ENCODE measurements at regions not wholly inside any gene's neighbourhood (a gene's known extent, or its start where the extent isn't known, plus 50 kb on each side); places are given as distances from the start of the nearest gene placed in this dataset.

GRCh38 chr9:74330487-74331214 lies 166.5 kb upstream of the RORB start:
- Histone ChIP-seq H3K27ac (ENCODE audit: low read length) (no peak overlapping the region), H3K4me3 (ENCODE audit: low read length) (no peak overlapping the region), H3K27me3 (ENCODE audit: control insufficient read depth, insufficient read depth, low read length) (no peaks in the 10 kb centered on the region), H3K4me1 (ENCODE audit: control insufficient read depth, insufficient read depth, low read length) (no peaks in the 10 kb centered on the region), H3K9me3 (ENCODE audit: control insufficient read depth, low read depth, low read length) (no peaks in the 10 kb centered on the region), H3K36me3 (ENCODE audit: control insufficient read depth, insufficient read depth, low read length) (no peaks in the 10 kb centered on the region)
- 67% methylated on average over 1 of the region's 2 CpGs for WGBS (ENCODE audit: insufficient coverage, low lambda C conversion rate)
- DNase-seq, result no peak

DNA sequence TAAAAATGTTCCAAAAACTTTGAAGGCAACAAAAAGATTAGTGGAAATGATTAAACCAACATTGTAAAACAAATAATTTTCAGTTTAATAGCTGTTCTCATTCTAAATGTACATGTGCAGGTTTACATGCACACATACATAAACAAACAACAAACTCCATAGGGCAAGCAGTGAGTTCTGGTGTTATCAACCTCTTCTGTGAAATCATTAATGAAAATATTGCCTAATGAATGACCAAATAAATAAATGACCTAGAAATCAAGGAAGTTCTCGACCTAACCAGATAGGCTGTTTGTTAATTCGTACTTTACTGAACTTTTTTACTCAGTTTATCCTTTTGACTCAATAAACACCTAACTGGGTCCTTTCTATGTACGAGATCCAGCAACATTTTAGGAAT lies 165.5 kb upstream of the RORB start:
- no peaks in the 10 kb centered on the region for H3K36me3 ChIP-seq (ENCODE audit: control insufficient read depth, insufficient read depth, low read length)
- H3K4me3 ChIP-seq (ENCODE audit: low read length), result no peak overlapping the region
- WGBS (ENCODE audit: insufficient coverage, low lambda C conversion rate), result 35% methylated on average over 2 of the region's 3 CpGs
- H3K27me3 ChIP-seq (ENCODE audit: control insufficient read depth, insufficient read depth, low read length), result no peaks in the 10 kb centered on the region
- H3K9me3 ChIP-seq (ENCODE audit: control insufficient read depth, low read depth, low read length), result no peaks in the 10 kb centered on the region
- DNase-seq, result no peak
- no peak overlapping the region for H3K27ac ChIP-seq (ENCODE audit: low read length)
- no peaks in the 10 kb centered on the region for H3K4me1 ChIP-seq (ENCODE audit: control insufficient read depth, insufficient read depth, low read length)

GRCh38 chr9:74333384-74334032 lies 163.6 kb upstream of the RORB start:
- Histone ChIP-seq H3K36me3 (ENCODE audit: control insufficient read depth, insufficient read depth, low read length) (no peaks in the 10 kb centered on the region), H3K27ac (ENCODE audit: low read length) (no peak overlapping the region), H3K4me1 (ENCODE audit: control insufficient read depth, insufficient read depth, low read length) (no peaks in the 10 kb centered on the region), H3K9me3 (ENCODE audit: control insufficient read depth, low read depth, low read length) (no peaks in the 10 kb centered on the region), H3K4me3 (ENCODE audit: low read length) (no peak overlapping the region), H3K27me3 (ENCODE audit: control insufficient read depth, insufficient read depth, low read length) (no peaks in the 10 kb centered on the region)
- 71% methylated on average over 2 of the region's 5 CpGs for WGBS (ENCODE audit: insufficient coverage, low lambda C conversion rate)
- no peak for DNase-seq

- H3K27ac ChIP-seq (ENCODE audit: low read length), result no peak overlapping the region
- no peak overlapping the region for H3K4me3 ChIP-seq (ENCODE audit: low read length)
- DNase-seq, result no peak
- H3K36me3 ChIP-seq (ENCODE audit: control insufficient read depth, insufficient read depth, low read length), result no peaks in the 10 kb centered on the region
- 100% methylated on average over 1 of the region's 2 CpGs for WGBS (ENCODE audit: insufficient coverage, low lambda C conversion rate)
- no peaks in the 10 kb centered on the region for H3K9me3 ChIP-seq (ENCODE audit: control insufficient read depth, low read depth, low read length)
- no peaks in the 10 kb centered on the region for H3K27me3 ChIP-seq (ENCODE audit: control insufficient read depth, insufficient read depth, low read length)
- no peaks in the 10 kb centered on the region for H3K4me1 ChIP-seq (ENCODE audit: control insufficient read depth, insufficient read depth, low read length)
Observed at GRCh38 chr9:74334271-74334670, 162.9 kb upstream of the RORB start.

DNA sequence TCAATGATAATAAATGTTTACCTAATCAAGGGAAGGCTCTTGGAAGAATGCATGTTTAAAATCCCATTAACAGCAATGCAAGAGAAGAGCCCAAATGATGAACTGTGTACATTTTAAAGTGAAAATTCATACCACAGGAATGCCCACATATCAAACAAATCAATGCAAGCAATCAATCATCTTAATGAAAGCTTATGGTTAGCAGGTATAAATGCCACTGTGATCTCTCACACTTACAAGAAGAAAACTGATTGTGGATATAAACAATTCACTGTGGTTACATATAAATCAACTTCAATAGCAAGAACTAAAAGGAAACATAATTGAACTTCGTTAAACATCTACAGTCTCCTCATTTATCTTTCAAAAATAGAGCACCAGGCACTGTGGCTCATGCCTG lies 161.0 kb upstream of the RORB start:
- no peak for DNase-seq
- H3K9me3 ChIP-seq (ENCODE audit: control insufficient read depth, low read depth, low read length), result no peaks in the 10 kb centered on the region
- H3K4me3 ChIP-seq (ENCODE audit: low read length), result no peak overlapping the region
- WGBS (ENCODE audit: insufficient coverage, low lambda C conversion rate), result no CpG with 5 or more reads among the region's 1 CpG
- H3K4me1 ChIP-seq (ENCODE audit: control insufficient read depth, insufficient read depth, low read length), result no peaks in the 10 kb centered on the region
- no peaks in the 10 kb centered on the region for H3K27me3 ChIP-seq (ENCODE audit: control insufficient read depth, insufficient read depth, low read length)
- no peaks in the 10 kb centered on the region for H3K36me3 ChIP-seq (ENCODE audit: control insufficient read depth, insufficient read depth, low read length)
- no peak overlapping the region for H3K27ac ChIP-seq (ENCODE audit: low read length)

- H3K27ac ChIP-seq (ENCODE audit: low read length), result no peak overlapping the region
- no peak for DNase-seq
- H3K36me3 ChIP-seq (ENCODE audit: control insufficient read depth, insufficient read depth, low read length), result no peaks in the 10 kb centered on the region
- WGBS (ENCODE audit: insufficient coverage, low lambda C conversion rate), result 75% methylated on average over 1 of the region's 3 CpGs
- no peaks in the 10 kb centered on the region for H3K9me3 ChIP-seq (ENCODE audit: control insufficient read depth, low read depth, low read length)
- H3K4me3 ChIP-seq (ENCODE audit: low read length), result no peak overlapping the region
- H3K27me3 ChIP-seq (ENCODE audit: control insufficient read depth, insufficient read depth, low read length), result no peaks in the 10 kb centered on the region
- H3K4me1 ChIP-seq (ENCODE audit: control insufficient read depth, insufficient read depth, low read length), result no peaks in the 10 kb centered on the region
Observed at GRCh38 chr9:74348777-74349176, 148.4 kb upstream of the RORB start.

DNA sequence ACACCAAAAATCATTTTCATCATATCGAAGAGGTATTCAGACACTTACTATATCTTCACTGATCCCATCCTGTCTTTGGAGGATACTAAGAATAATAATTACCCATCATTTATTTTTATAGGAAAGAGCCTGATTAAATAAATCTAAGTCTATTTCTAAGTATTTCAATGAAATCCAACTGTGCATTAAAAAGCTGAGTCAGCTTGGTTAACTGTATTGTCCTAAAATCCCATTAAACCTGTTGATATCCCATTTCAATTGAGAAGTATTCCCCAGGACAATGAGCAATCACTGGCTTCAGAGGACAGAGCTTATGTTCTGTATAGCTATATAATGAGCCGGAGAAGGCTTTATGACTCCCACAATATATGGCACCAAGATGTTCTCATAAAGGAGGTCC lies 142.0 kb upstream of the RORB start:
- Histone ChIP-seq H3K27ac (ENCODE audit: low read length) (no peak overlapping the region), H3K36me3 (ENCODE audit: control insufficient read depth, insufficient read depth, low read length) (no peaks in the 10 kb centered on the region), H3K4me1 (ENCODE audit: control insufficient read depth, insufficient read depth, low read length) (no peaks in the 10 kb centered on the region), H3K9me3 (ENCODE audit: control insufficient read depth, low read depth, low read length) (no peaks in the 10 kb centered on the region), H3K27me3 (ENCODE audit: control insufficient read depth, insufficient read depth, low read length) (no peaks in the 10 kb centered on the region), H3K4me3 (ENCODE audit: low read length) (no peak overlapping the region)
- no peak for DNase-seq
- WGBS (ENCODE audit: insufficient coverage, low lambda C conversion rate), result 83% methylated on average over 1 of the region's 2 CpGs

DNA sequence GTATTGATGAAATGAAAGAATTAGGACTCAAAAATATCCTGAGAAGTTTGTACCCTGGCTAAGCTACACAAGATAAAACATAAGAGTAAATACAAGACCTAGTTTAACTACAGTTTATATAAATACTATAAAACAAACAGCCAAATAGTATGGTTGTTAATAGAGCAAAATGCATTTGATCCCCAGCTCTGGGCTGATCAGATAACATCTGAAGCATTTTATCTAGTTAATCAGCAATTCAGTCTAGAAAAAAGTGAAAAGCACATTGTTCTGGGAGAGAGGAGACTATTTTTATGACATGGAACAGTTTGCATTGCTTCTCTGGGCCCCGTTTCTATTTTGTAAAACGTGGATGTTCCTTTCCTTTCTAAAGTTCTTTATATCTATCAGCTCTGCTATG lies 139.6 kb upstream of the RORB start:
- no peak overlapping the region for H3K27ac ChIP-seq (ENCODE audit: low read length)
- no peak for DNase-seq
- no CpG with 5 or more reads among the region's 2 CpGs for WGBS (ENCODE audit: insufficient coverage, low lambda C conversion rate)
- H3K27me3 ChIP-seq (ENCODE audit: control insufficient read depth, insufficient read depth, low read length), result no peaks in the 10 kb centered on the region
- no peaks in the 10 kb centered on the region for H3K9me3 ChIP-seq (ENCODE audit: control insufficient read depth, low read depth, low read length)
- no peaks in the 10 kb centered on the region for H3K36me3 ChIP-seq (ENCODE audit: control insufficient read depth, insufficient read depth, low read length)
- no peaks in the 10 kb centered on the region for H3K4me1 ChIP-seq (ENCODE audit: control insufficient read depth, insufficient read depth, low read length)
- H3K4me3 ChIP-seq (ENCODE audit: low read length), result no peak overlapping the region

GRCh38 chr9:74358959-74359358 lies 138.2 kb upstream of the RORB start:
- DNase-seq, result no peak
- Histone ChIP-seq H3K27ac (ENCODE audit: low read length) (no peak overlapping the region), H3K36me3 (ENCODE audit: control insufficient read depth, insufficient read depth, low read length) (no peaks in the 10 kb centered on the region), H3K4me3 (ENCODE audit: low read length) (no peak overlapping the region), H3K9me3 (ENCODE audit: control insufficient read depth, low read depth, low read length) (no peaks in the 10 kb centered on the region), H3K27me3 (ENCODE audit: control insufficient read depth, insufficient read depth, low read length) (no peaks in the 10 kb centered on the region), H3K4me1 (ENCODE audit: control insufficient read depth, insufficient read depth, low read length) (no peaks in the 10 kb centered on the region)
- no CpG with 5 or more reads among the region's 4 CpGs for WGBS (ENCODE audit: insufficient coverage, low lambda C conversion rate)

DNA sequence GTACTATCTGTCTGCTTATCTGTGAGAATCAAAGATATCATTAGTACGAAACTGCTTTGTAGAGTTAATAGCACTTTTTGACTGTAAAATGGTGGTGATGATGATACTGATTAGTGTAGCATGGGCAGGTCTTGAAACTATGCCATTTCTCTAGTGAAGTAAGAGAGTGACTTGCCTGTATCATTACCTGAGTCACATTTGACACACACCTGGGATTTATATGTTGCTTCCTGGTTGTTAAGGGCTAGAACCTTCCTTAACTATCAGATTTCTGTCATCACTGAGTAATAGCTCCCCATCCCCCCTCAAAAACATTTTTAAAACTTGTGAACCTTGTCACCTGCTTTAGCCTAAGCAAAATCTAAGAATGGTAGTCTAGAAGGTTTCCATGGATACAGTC lies 135.6 kb upstream of the RORB start:
- Histone ChIP-seq H3K27me3 (ENCODE audit: control insufficient read depth, insufficient read depth, low read length) (no peaks in the 10 kb centered on the region), H3K4me3 (ENCODE audit: low read length) (no peak overlapping the region), H3K9me3 (ENCODE audit: control insufficient read depth, low read depth, low read length) (no peaks in the 10 kb centered on the region), H3K4me1 (ENCODE audit: control insufficient read depth, insufficient read depth, low read length) (no peaks in the 10 kb centered on the region), H3K36me3 (ENCODE audit: control insufficient read depth, insufficient read depth, low read length) (no peaks in the 10 kb centered on the region), H3K27ac (ENCODE audit: low read length) (no peak overlapping the region)
- no CpG with 5 or more reads among the region's 1 CpG for WGBS (ENCODE audit: insufficient coverage, low lambda C conversion rate)
- DNase-seq, result no peak

GRCh38 chr9:74362423-74362822 lies 134.7 kb upstream of the RORB start:
- Histone ChIP-seq H3K4me1 (ENCODE audit: control insufficient read depth, insufficient read depth, low read length) (no peaks in the 10 kb centered on the region), H3K27ac (ENCODE audit: low read length) (no peak overlapping the region), H3K4me3 (ENCODE audit: low read length) (no peak overlapping the region), H3K9me3 (ENCODE audit: control insufficient read depth, low read depth, low read length) (no peaks in the 10 kb centered on the region), H3K36me3 (ENCODE audit: control insufficient read depth, insufficient read depth, low read length) (no peaks in the 10 kb centered on the region), H3K27me3 (ENCODE audit: control insufficient read depth, insufficient read depth, low read length) (no peaks in the 10 kb centered on the region)
- no CpG with 5 or more reads among the region's 3 CpGs for WGBS (ENCODE audit: insufficient coverage, low lambda C conversion rate)
- DNase-seq, result no peak

Data from large intestine (tissue), 3 donors.